ENCODE measurements at regions not wholly inside any gene's neighbourhood (a gene's known extent, or its start where the extent isn't known, plus 50 kb on each side); places are given as distances from the start of the nearest gene placed in this dataset.

- TF ChIP-seq POLR2AphosphoS5 (IDR thresholded peaks at IDR 0.05; ENCODE audit: insufficient read depth in 1 of 2, low read depth in 1 of 2): no peak
- TF ChIP-seq, protein P1, sequence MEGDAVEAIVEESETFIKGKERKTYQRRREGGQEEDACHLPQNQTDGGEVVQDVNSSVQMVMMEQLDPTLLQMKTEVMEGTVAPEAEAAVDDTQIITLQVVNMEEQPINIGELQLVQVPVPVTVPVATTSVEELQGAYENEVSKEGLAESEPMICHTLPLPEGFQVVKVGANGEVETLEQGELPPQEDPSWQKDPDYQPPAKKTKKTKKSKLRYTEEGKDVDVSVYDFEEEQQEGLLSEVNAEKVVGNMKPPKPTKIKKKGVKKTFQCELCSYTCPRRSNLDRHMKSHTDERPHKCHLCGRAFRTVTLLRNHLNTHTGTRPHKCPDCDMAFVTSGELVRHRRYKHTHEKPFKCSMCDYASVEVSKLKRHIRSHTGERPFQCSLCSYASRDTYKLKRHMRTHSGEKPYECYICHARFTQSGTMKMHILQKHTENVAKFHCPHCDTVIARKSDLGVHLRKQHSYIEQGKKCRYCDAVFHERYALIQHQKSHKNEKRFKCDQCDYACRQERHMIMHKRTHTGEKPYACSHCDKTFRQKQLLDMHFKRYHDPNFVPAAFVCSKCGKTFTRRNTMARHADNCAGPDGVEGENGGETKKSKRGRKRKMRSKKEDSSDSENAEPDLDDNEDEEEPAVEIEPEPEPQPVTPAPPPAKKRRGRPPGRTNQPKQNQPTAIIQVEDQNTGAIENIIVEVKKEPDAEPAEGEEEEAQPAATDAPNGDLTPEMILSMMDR (IDR thresholded peaks at IDR 0.05): no peak
These were observed 57.1 kb upstream of the RPL11 start for GRCh38 chr1:23634518-23634839.

Data from vagina (tissue), 2 donors.